ENCODE measurements at regions not wholly inside any gene's neighbourhood (a gene's known extent, or its start where the extent isn't known, plus 50 kb on each side); places are given as distances from the start of the nearest gene placed in this dataset.

DNA sequence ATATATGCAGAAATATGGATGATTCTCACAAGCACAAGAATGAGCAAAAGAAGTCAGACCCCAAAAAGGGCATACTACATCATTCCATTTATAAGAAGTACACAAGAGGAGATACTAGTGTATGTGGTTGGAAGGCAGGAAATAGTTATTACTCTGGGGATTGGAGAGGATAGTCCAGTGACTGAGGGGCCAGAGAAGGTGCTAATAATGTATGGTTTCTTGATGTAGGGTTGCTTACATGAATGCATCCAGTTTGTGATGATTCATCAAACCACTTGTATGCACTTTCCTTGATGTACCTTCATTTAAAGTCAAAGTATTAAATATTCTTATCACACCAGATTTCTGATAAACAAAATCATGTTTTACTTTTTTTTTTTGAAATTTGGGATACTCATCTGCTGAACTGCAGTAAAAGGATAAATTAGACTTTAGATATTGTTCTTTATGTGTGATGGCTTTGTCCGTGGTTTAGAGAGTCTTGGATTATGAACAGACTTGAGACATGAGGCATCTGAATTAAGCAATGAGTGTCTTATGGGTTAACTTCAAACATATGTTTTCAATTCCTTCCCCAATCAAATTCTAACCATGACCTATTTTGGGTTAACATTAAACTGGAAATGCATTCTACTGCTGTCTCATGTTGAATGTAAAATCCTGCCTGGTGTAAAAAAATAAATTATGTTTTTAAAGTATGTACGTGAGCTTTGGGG, 171.2 kb downstream of the SEMA6D start:
- TF ChIP-seq, protein P1, sequence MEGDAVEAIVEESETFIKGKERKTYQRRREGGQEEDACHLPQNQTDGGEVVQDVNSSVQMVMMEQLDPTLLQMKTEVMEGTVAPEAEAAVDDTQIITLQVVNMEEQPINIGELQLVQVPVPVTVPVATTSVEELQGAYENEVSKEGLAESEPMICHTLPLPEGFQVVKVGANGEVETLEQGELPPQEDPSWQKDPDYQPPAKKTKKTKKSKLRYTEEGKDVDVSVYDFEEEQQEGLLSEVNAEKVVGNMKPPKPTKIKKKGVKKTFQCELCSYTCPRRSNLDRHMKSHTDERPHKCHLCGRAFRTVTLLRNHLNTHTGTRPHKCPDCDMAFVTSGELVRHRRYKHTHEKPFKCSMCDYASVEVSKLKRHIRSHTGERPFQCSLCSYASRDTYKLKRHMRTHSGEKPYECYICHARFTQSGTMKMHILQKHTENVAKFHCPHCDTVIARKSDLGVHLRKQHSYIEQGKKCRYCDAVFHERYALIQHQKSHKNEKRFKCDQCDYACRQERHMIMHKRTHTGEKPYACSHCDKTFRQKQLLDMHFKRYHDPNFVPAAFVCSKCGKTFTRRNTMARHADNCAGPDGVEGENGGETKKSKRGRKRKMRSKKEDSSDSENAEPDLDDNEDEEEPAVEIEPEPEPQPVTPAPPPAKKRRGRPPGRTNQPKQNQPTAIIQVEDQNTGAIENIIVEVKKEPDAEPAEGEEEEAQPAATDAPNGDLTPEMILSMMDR (conservative IDR thresholded peaks at IDR 0.05; ENCODE audit: low read length) = no peak
- TF ChIP-seq EZH2phosphoT487 (IDR thresholded peaks at IDR 0.05; ENCODE audit: borderline replicate concordance, low read depth, low read length) = no peak

Data from OCI-LY7 (cell line).